GM19023 (cell line): ENCODE measurements at regions not wholly inside any gene's neighbourhood (a gene's known extent, or its start where the extent isn't known, plus 50 kb on each side); places are given as distances from the start of the nearest gene placed in this dataset.

Experiments
- ATAC-seq: cut with Tn5 transposase; IDR thresholded peaks from one replicate; pipeline ENCODE4 v1.9.1; 2021; ENCODE audit warnings: mild to moderate bottlenecking, moderate library complexity; ENCODE audit not compliant: unreplicated experiment

GRCh38 chr5:33312571-33313549 lies 127.9 kb upstream of the TARS1 start:
- no peak for ATAC-seq

- no peak for ATAC-seq
Measured at GRCh38 chr5:33315189-33315588, 125.6 kb upstream of the TARS1 start.

- no peak for ATAC-seq
Measured at GRCh38 chr5:33316773-33317172, 124.0 kb upstream of the TARS1 start.

GRCh38 chr5:33317271-33317670 lies 123.5 kb upstream of the TARS1 start:
- no peak for ATAC-seq

GRCh38 chr5:33319151-33319550 lies 121.6 kb upstream of the TARS1 start:
- no peak for ATAC-seq

- ATAC-seq = no peak
Measured at GRCh38 chr5:33319841-33320240, 120.9 kb upstream of the TARS1 start.

- ATAC-seq = no peak
Measured at GRCh38 chr5:33321026-33321425, 119.7 kb upstream of the TARS1 start.

- ATAC-seq = no peak
Measured at GRCh38 chr5:33322632-33323031, 118.1 kb upstream of the TARS1 start.

GRCh38 chr5:33324667-33325307 lies 116.0 kb upstream of the TARS1 start:
- no peak for ATAC-seq

GRCh38 chr5:33328818-33329217 lies 111.9 kb upstream of the TARS1 start:
- no peak for ATAC-seq

- no peak for ATAC-seq
Measured at GRCh38 chr5:33329891-33330290, 110.9 kb upstream of the TARS1 start.

GRCh38 chr5:33330426-33330825 lies 110.3 kb upstream of the TARS1 start:
- ATAC-seq = no peak

GRCh38 chr5:33330992-33331391 lies 109.8 kb upstream of the TARS1 start:
- ATAC-seq = no peak

GRCh38 chr5:33332804-33333203 lies 108.0 kb upstream of the TARS1 start:
- no peak for ATAC-seq

- ATAC-seq = no peak
Measured at GRCh38 chr5:33334829-33335228, 105.9 kb upstream of the TARS1 start.

- no peak for ATAC-seq
Measured at GRCh38 chr5:33336891-33337636, 103.7 kb upstream of the TARS1 start.

- no peak for ATAC-seq
Measured at GRCh38 chr5:33337637-33337992, 103.2 kb upstream of the TARS1 start.

- no peak for ATAC-seq
Measured at GRCh38 chr5:33338336-33339110, 102.2 kb upstream of the TARS1 start.

- no peak for ATAC-seq
Measured at GRCh38 chr5:33339413-33339812, 101.4 kb upstream of the TARS1 start.

GRCh38 chr5:33340195-33340594 lies 100.6 kb upstream of the TARS1 start:
- ATAC-seq = no peak

- ATAC-seq = no peak
Measured at GRCh38 chr5:33341351-33341750, 99.4 kb upstream of the TARS1 start.
